ENCODE measurements at regions not wholly inside any gene's neighbourhood (a gene's known extent, or its start where the extent isn't known, plus 50 kb on each side); places are given as distances from the start of the nearest gene placed in this dataset.

DNA sequence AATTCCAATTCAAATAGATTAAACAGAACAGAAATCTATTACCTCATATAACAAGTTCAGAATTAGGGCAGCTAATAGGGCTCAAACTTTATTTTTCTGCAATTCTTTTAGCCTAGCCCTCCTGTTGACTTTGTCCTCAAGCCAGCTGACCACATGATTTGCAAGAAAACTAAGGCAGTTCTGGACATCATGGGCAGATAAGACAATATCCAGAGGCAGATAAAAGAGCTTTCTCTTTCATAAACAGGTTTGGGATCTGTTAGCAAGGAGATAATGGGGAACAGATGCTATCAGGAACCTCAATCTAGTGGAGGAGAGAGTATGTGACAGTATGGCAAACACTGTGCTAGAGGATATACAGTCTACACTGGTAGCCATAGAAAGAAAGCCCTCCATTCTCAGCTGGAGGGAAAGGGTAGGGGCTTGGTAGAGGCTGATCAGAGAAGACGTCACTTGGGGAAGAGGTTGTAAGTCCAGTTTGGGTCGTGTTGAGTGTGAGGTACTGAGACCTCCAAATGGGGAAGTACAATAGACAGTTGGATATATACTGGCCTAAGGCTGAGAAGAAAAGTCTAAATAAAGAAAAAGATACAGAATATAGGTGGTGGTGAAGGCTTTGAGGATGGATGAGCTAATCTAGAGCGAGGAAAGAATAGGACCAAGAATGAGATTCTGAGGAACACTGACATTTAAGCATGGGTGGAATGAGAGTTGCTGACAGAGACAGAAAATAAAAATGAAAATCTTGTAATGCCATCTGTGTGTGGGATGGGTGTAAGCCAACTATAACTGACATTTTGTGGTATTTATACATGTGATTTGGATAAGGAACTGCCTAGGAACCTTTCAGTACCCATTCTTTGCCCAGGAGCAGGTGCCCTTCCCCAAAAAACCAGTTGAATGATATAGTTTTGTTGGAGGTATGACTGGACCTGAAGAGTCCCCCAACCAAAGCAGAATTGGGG lies 67.4 kb downstream of the CYB561 start:
- Histone ChIP-seq H3K18ac (ENCODE audit: insufficient read length, low read depth, low read length) (no peak overlapping the region), H2BK12ac (ENCODE audit: insufficient read length, low read depth, low read length) (no peak overlapping the region), H2BK15ac (ENCODE audit: low read depth, low read length) (no peak overlapping the region), H3K14ac (ENCODE audit: insufficient read depth, low read length) (no peak overlapping the region), H3K9me3 (ENCODE audit: control insufficient read depth, low read depth, low read length) (no peaks in the 10 kb centered on the region), H3K23me2 (ENCODE audit: insufficient read length, low read depth, low read length, poor library complexity, severe bottlenecking) (no peaks in the 10 kb centered on the region), H3K56ac (ENCODE audit: insufficient read length, low read depth, low read length) (no peak overlapping the region), H3K23ac (ENCODE audit: insufficient read length, low read depth, low read length) (no peak overlapping the region), H3K27me3 (ENCODE audit: insufficient read depth, low read length) (no peaks in the 10 kb centered on the region), H4K20me1 (ENCODE audit: control insufficient read depth, insufficient read depth, insufficient read length) (no peaks in the 10 kb centered on the region), H3K79me1 (ENCODE audit: insufficient read depth, low read depth, low read length, poor library complexity, severe bottlenecking) (no peaks in the 10 kb centered on the region), H2AFZ (ENCODE audit: low read length) (no peak overlapping the region), H3K4me2 (ENCODE audit: insufficient read depth, insufficient read length, low read length) (no peak overlapping the region), H3T11ph (ENCODE audit: low read length) (no peak overlapping the region), H2BK120ac (ENCODE audit: low read depth, low read length, poor library complexity, severe bottlenecking) (no peak overlapping the region), H4K8ac (replicated peaks; ENCODE audit: insufficient read length, low read depth, low read length) (no peak overlapping the region), H3K79me2 (ENCODE audit: insufficient read depth, low read length) (no peaks in the 10 kb centered on the region), H4K5ac (ENCODE audit: insufficient read length, low read depth, low read length) (no peak overlapping the region), H4K91ac (ENCODE audit: insufficient read length, low read depth, low read length) (no peak overlapping the region), H2AK5ac (ENCODE audit: insufficient read length, low read length) (no peak overlapping the region), H2BK20ac (ENCODE audit: low read depth, low read length, poor library complexity, severe bottlenecking) (no peak overlapping the region), H3K4me1 (ENCODE audit: insufficient read depth, low read length) (no peaks in the 10 kb centered on the region), H3K27ac (ENCODE audit: insufficient read length, low read depth, low read length) (no peak overlapping the region), H3K4ac (ENCODE audit: low read depth, low read length) (no peak overlapping the region), H3K9ac (ENCODE audit: extremely low read depth, insufficient read length, low read length) (no peak overlapping the region), H2BK5ac (ENCODE audit: insufficient read length, low read length) (no peak overlapping the region)
- Mint-ChIP-seq H3K4me3 (no peak overlapping the region), H3K4me1 (no peaks in the 10 kb centered on the region), H3K27ac (no peak overlapping the region), H3K9me3 (peaks cover 14 to 15% of the 10 kb centered on the region in 2 experiments), H3K36me3 (ENCODE audit: insufficient read depth in 1 of 3, low read depth in 3 of 3) (peaks cover 8 to 14% (median 8%) of the 10 kb centered on the region in 3 experiments), H3K27me3 (ENCODE audit: low read depth) (no peaks in the 10 kb centered on the region)
- no peak for DNase-seq
- TF ChIP-seq, protein P1, sequence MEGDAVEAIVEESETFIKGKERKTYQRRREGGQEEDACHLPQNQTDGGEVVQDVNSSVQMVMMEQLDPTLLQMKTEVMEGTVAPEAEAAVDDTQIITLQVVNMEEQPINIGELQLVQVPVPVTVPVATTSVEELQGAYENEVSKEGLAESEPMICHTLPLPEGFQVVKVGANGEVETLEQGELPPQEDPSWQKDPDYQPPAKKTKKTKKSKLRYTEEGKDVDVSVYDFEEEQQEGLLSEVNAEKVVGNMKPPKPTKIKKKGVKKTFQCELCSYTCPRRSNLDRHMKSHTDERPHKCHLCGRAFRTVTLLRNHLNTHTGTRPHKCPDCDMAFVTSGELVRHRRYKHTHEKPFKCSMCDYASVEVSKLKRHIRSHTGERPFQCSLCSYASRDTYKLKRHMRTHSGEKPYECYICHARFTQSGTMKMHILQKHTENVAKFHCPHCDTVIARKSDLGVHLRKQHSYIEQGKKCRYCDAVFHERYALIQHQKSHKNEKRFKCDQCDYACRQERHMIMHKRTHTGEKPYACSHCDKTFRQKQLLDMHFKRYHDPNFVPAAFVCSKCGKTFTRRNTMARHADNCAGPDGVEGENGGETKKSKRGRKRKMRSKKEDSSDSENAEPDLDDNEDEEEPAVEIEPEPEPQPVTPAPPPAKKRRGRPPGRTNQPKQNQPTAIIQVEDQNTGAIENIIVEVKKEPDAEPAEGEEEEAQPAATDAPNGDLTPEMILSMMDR (conservative IDR thresholded peaks at IDR 0.05), result no peak
- WGBS (ENCODE audit: extremely low coverage, insufficient read length, low lambda C conversion rate), result no CpG with 5 or more reads among the region's 3 CpGs
